Effector memory CD4-positive, alpha-beta T cell (primary cell): ENCODE measurements at regions not wholly inside any gene's neighbourhood (a gene's known extent, or its start where the extent isn't known, plus 50 kb on each side); places are given as distances from the start of the nearest gene placed in this dataset.
"Not testable (repeated sequence)": the region's sequence is repeated elsewhere in the genome, so short reads cannot be mapped to it uniquely, and the experiment has no call there.

Experiments used
- DNase-seq, 3 donors: peaks; one replicate each; pipeline ENCODE4 v3.0.0-alpha.2; 2020
- H3K27ac ChIP-seq: 2 replicates; pipeline ENCODE4 v1.7.0; 2013; ENCODE audit warnings: mild to moderate bottlenecking, low read length, moderate library complexity; ENCODE audit not compliant: insufficient read depth, poor library complexity, severe bottlenecking
- H3K27me3 ChIP-seq: replicated peaks from 2 replicates; pipeline ENCODE4 v1.7.0; 2013; ENCODE audit warnings: mild to moderate bottlenecking, low read length; ENCODE audit not compliant: insufficient read depth, control insufficient read depth, poor library complexity, severe bottlenecking
- H3K36me3 ChIP-seq: 2 replicates; pipeline ENCODE4 v1.7.0; 2013; ENCODE audit warnings: mild to moderate bottlenecking, low read length, moderate library complexity; ENCODE audit not compliant: control insufficient read depth, insufficient read depth
- H3K4me1 ChIP-seq: 2 replicates; pipeline ENCODE4 v1.7.0; 2013; ENCODE audit warnings: low read length, mild to moderate bottlenecking; ENCODE audit not compliant: control insufficient read depth, insufficient read depth, poor library complexity, severe bottlenecking
- H3K4me3 ChIP-seq: 2 replicates; pipeline ENCODE4 v1.7.0; 2013; ENCODE audit warnings: low read length, low read depth, mild to moderate bottlenecking; ENCODE audit not compliant: insufficient read depth, poor library complexity, severe bottlenecking
- H3K9me3 ChIP-seq: 2 replicates; pipeline ENCODE4 v1.7.0; 2013; ENCODE audit warnings: mild to moderate bottlenecking, low read length, moderate library complexity; ENCODE audit not compliant: control insufficient read depth

DNA sequence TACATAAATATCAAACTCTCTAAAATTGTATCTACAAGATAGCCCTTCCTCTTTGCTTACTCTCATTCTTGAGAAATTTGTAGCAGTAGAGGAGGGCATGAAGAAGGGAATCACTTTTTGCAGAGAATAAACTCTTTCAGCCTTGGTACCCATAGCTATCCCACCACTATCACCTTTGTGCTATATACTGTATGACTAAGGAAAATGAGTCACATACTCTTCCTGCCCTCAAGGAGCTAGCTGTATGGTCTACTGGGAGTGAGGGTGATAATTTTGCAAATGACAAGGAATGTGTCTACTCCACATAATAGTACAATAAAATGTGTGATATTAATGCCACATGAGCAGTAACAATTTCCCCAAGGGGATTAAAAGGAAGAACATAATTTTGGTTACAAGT lies 184.6 kb upstream of the WSB1 start:
- H3K36me3 ChIP-seq = no peaks in the 10 kb centered on the region
- H3K27me3 ChIP-seq = no peaks in the 10 kb centered on the region
- H3K4me1 ChIP-seq = no peaks in the 10 kb centered on the region
- H3K4me3 ChIP-seq = no peak overlapping the region
- no peak for DNase-seq
- no peaks in the 10 kb centered on the region for H3K9me3 ChIP-seq
- no peak overlapping the region for H3K27ac ChIP-seq

DNA sequence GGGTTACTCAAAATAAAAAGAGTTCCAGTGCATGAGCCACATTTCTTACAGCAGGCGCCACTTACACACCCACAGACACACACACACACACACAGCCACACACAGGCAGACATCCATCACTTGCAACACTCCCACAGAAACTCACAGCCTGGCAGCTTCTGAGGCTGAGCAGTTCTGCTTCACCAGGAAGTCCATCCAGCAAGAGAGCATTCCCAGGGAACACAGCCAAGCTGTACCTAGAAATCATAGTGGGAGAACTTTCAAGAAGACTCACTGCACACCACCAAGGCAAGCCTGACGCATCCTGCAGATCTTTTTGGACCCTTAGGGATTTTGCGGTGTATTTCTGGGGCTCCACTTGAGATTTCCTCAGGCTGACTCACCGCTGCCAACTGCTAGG lies 140.9 kb upstream of the WSB1 start:
- Histone ChIP-seq H3K27me3 (no peaks in the 10 kb centered on the region), H3K27ac (no peak overlapping the region), H3K9me3 (no peaks in the 10 kb centered on the region), H3K4me3 (no peak overlapping the region), H3K36me3 (no peaks in the 10 kb centered on the region), H3K4me1 (no peaks in the 10 kb centered on the region)
- DNase-seq = no peak

DNA sequence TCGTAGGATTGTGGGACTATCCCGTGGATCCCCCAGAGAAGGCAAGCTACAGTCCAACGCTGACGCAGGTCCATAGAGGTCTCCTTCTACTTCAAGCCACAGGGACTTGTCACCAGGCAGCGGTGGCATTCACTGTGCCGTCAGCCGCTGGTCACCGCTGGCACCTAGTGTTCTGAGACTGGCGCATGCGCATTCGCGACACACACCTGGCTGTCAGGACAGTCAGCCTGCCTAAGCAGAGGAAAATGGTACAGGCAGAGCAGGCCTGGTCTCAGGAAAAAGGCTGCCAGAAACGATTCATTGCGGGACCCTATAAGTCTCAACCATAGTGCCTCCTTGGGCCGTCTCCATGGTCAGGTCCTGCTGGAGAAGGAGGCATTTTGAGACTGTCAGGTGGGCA lies 138.0 kb upstream of the WSB1 start:
- Histone ChIP-seq H3K27me3 (no peaks in the 10 kb centered on the region), H3K36me3 (no peaks in the 10 kb centered on the region), H3K4me1 (no peaks in the 10 kb centered on the region), H3K9me3 (no peaks in the 10 kb centered on the region), H3K27ac (no peak overlapping the region), H3K4me3 (no peak overlapping the region)
- no peak for DNase-seq

DNA sequence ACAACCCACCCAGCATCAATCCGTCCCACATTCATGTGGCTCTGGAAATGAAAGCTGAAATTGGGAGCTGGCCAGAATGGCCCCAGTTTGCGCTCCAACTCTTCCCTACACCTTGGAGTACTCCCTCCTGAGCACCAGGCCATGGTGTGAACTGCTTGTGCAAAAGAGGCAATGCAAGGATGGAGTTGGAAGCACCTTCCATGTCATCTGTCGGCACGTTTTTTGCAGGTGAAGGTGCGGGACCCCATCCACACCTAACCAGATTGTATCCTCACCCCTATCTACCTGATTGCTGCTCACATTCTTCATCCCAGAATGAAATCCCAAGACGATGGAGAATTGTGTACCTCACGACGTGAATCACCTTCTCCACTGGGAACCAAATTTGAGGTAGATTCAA lies 136.6 kb upstream of the WSB1 start:
- H3K9me3 ChIP-seq = no peaks in the 10 kb centered on the region
- H3K27me3 ChIP-seq = no peaks in the 10 kb centered on the region
- H3K4me3 ChIP-seq = no peak overlapping the region
- H3K27ac ChIP-seq = no peak overlapping the region
- no peak for DNase-seq
- H3K4me1 ChIP-seq = no peaks in the 10 kb centered on the region
- no peaks in the 10 kb centered on the region for H3K36me3 ChIP-seq

DNA sequence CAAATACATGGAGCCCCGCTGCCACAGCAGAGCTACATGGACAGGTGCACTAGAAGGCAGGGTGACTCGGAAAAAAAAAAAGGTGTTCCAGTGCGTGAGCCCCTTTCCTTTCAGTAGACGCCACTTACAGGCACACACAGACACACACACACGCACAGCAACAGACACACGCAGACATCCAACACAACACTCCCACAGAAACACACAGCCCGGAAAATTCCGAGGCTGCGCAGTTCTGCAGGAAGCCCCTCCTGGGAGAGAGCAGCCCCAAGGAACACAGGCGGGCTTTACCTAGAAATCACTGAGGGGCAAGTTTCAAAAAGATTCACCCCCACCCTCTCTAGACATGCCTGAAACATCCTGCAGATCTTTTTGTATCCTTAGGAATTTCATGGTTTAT lies 136.0 kb upstream of the WSB1 start:
- H3K4me3 ChIP-seq = no peak overlapping the region
- no peaks in the 10 kb centered on the region for H3K9me3 ChIP-seq
- H3K36me3 ChIP-seq = no peaks in the 10 kb centered on the region
- no peaks in the 10 kb centered on the region for H3K27me3 ChIP-seq
- DNase-seq = no peak
- no peaks in the 10 kb centered on the region for H3K4me1 ChIP-seq
- no peak overlapping the region for H3K27ac ChIP-seq

DNA sequence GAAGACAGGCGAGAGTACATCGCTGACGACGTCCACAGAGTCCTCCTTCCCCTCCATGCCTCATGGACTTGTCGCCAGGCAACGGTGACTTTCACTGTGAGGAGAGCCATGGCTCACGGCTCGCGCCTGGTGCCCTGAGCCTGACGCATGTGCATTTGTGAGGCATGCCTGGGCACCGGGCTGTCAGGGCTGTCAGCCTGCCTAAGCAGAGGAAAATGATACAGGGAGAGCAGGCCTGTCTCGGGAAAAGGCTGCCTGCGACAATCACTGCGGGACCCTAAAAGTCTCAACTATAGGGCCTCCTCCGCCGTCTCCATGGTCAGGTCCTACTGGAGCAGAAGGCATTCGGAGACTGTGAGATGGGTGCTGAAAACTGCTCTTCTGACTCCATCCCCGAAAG lies 135.5 kb upstream of the WSB1 start:
- no peaks in the 10 kb centered on the region for H3K9me3 ChIP-seq

DNA sequence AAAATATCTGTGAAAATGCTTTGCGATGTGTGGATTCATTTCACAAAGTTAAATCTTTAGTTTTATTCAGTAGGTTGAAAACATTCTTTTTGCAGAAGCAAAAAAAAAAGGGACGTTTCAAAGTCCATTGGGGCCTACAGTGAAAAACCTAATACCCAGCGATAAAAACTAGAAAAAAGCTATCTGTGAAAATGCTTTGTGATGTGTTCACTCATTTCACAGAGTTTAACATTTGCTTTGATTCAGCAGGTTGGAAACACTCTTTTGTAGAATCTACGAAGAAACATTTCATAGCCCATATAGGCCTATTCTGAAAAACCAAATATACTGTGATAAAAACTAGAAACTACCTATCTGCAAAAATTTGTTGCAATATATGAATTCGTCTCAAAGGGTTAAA lies 113.6 kb upstream of the WSB1 start:
- no peak for DNase-seq
- Histone ChIP-seq H3K27ac (no peak overlapping the region), H3K27me3 (no peaks in the 10 kb centered on the region), H3K36me3 (no peaks in the 10 kb centered on the region), H3K4me1 (no peaks in the 10 kb centered on the region), H3K9me3 (no peaks in the 10 kb centered on the region), H3K4me3 (no peak overlapping the region)

More for the DNA sequence above, 135.5 kb upstream of the WSB1 start:
- Histone ChIP-seq H3K4me3 (no peak overlapping the region), H3K4me1 (no peaks in the 10 kb centered on the region), H3K36me3 (no peaks in the 10 kb centered on the region), H3K27me3 (no peaks in the 10 kb centered on the region), H3K27ac (no peak overlapping the region)
- no peak for DNase-seq

DNA sequence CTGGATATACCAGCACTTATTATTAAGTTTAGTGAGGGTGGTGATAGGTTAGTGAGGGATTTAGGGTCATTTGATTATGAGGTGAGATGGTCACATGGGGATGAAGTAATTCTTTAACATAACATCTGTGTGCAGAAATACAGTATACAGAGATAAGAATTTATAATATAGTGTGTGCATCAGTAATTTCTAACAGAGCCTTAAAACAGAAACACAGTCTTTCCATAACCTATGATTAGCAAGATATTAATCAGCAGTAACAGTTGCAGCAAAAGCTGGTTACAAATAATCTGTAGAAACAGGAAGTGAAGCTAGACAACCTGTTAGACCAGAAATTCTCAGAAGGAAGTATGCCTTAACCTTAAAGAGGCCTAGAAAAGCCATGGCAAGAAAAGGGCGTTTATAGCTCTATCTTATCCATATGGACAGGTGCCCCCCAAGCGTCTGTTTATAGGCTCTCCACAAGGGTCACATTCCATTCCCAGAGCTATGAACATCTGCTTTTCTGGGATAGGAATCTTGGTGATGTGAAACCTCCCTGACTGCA lies 112.5 kb upstream of the WSB1 start:
- not testable (repeated sequence) for H3K27ac ChIP-seq, H3K36me3 ChIP-seq, H3K9me3 ChIP-seq

DNA sequence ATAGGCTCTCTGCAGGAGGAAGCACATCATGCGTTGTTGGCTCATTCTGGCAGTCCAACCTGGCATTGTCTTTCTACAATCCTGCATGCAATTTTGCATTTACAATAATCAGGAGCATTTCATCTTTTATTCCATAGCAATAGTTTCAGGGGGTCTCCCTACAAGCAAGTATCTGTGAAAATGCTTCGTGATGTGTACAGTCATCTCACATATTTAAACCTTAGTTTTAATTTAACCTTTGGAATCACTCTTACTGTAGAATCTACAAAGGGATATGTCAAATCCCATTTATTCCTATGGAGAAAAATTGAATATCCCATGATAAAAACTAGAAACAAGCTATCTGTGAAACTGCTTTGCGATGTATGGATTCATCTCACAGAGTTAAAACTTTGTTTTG lies 112.0 kb upstream of the WSB1 start:
- no peaks in the 10 kb centered on the region for H3K4me1 ChIP-seq
- no peaks in the 10 kb centered on the region for H3K9me3 ChIP-seq
- no peak overlapping the region for H3K27ac ChIP-seq
- H3K36me3 ChIP-seq = no peaks in the 10 kb centered on the region
- H3K27me3 ChIP-seq = no peaks in the 10 kb centered on the region
- no peak overlapping the region for H3K4me3 ChIP-seq
- no peak for DNase-seq

More for the DNA sequence above, 112.5 kb upstream of the WSB1 start:
- not testable (repeated sequence) for H3K27me3 ChIP-seq, H3K4me3 ChIP-seq, H3K4me1 ChIP-seq, DNase-seq

DNA sequence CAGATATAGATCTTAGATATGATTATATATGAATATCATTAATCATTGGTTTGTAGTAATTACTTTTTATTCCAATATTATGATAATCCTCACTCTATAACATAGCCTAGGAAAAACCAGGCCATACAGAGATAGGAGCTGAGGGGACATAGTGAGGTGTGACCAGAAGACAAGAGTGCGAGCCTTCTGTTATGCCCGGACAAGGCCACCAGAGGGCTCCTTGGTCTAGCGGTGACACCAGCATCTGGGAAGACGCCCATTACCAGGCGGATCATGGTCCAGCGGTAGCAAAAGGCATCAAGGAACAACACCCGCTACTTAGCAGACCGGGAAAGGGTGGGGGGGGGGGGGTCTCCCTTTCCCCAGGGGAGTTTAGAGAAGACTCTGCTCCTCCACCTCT lies 96.4 kb upstream of the WSB1 start:
- H3K27ac ChIP-seq, H3K4me1 ChIP-seq, DNase-seq, H3K27me3 ChIP-seq, H3K4me3 ChIP-seq, H3K36me3 ChIP-seq, H3K9me3 ChIP-seq: not testable (repeated sequence)

DNA sequence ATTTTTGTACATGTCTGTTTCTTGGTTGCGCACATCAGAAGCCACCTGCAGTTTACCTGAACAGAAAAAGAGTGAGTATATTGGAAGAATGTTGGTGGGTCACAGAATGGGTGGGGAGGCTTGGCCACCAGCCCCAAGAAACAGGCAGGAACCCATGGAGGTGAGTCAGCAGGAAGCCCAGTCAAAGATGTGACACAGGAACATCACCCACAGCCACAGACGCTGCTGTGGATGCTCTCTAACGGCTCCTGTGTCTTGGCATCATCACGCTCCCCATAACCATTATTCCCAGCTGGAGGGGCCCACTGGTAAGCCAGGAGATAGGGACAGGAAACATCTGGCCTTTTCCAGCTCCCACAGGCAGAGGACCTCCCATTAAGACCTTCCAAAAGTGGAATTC lies 94.0 kb upstream of the WSB1 start:
- Histone ChIP-seq H3K27ac (no peak overlapping the region), H3K4me1 (no peaks in the 10 kb centered on the region), H3K36me3 (no peaks in the 10 kb centered on the region), H3K9me3 (no peaks in the 10 kb centered on the region), H3K4me3 (no peak overlapping the region), H3K27me3 (no peaks in the 10 kb centered on the region)
- no peak for DNase-seq
